ENCODE measurements at regions not wholly inside any gene's neighbourhood (a gene's known extent, or its start where the extent isn't known, plus 50 kb on each side); places are given as distances from the start of the nearest gene placed in this dataset.

DNA sequence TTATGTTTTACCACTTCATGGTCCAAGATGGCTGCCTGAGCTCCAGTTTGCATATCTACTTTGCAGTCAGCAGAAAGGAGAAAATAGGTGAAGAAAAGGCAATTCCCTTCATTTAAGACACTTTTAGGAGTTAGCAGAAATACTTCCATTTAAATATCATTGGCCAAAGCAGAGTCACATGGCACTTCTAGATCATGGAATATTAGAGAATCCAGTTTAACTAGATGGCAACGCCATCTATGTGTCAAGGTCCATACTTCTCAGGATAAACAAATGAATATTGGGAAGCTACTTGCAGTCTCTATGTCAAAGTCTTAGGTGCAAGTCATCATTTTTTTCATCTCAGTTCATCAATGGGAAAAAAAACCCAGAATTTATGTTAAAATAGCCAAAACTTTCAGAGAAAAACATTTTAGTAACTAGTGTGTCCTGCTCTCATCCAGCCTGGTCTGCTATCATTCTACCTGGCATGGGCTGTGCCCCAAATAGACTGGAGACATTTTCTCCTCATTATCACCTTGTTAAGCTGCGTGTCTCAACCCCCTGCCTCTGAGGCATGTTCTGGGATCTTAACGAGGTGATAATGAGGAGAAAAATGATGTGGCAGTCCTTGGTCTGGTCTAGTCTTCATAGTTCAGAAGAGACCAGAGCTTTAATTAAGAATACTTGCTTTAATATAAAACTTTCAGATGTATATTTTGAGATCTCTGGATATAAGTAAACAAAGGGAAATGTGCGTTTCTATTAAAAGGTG, 227.3 kb downstream of the TBX18 start:
- TF ChIP-seq YY1 (tag by site-specific recombination; IDR thresholded peaks at IDR 0.05) (no peak), KLF16 (tag by site-specific recombination; IDR thresholded peaks at IDR 0.05) (no peak), ZNF174 (tag by site-specific recombination; IDR thresholded peaks at IDR 0.05) (no peak), ZNF184 (tag by site-specific recombination; IDR thresholded peaks at IDR 0.05) (no peak), ZNF791 (tag by site-specific recombination; IDR thresholded peaks at IDR 0.05) (no peak), HOXA7 (CRISPR knock-in tag; IDR thresholded peaks at IDR 0.05; ENCODE audit: borderline replicate concordance) (no peak), CTCF (tag by site-specific recombination; IDR thresholded peaks at IDR 0.05) (no peak), BCL11A (tag by site-specific recombination; IDR thresholded peaks at IDR 0.05; ENCODE audit: low read depth) (no peak), ZNF274 (IDR thresholded peaks at IDR 0.05; ENCODE audit: low read length) (no peak), ZNF274 (tag by site-specific recombination; IDR thresholded peaks at IDR 0.05; ENCODE audit: borderline replicate concordance) (no peak), KLF17 (tag by site-specific recombination; IDR thresholded peaks at IDR 0.05) (no peak), ZSCAN5A (tag by site-specific recombination; IDR thresholded peaks at IDR 0.05) (no peak), KLF8 (tag by site-specific recombination; IDR thresholded peaks at IDR 0.05) (no peak), KLF1 (tag by site-specific recombination; IDR thresholded peaks at IDR 0.05) (no peak)
- TF ChIP-seq, protein P1, sequence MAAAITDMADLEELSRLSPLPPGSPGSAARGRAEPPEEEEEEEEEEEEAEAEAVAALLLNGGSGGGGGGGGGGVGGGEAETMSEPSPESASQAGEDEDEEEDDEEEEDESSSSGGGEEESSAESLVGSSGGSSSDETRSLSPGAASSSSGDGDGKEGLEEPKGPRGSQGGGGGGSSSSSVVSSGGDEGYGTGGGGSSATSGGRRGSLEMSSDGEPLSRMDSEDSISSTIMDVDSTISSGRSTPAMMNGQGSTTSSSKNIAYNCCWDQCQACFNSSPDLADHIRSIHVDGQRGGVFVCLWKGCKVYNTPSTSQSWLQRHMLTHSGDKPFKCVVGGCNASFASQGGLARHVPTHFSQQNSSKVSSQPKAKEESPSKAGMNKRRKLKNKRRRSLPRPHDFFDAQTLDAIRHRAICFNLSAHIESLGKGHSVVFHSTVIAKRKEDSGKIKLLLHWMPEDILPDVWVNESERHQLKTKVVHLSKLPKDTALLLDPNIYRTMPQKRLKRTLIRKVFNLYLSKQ (tag by site-specific recombination; IDR thresholded peaks at IDR 0.05; ENCODE audit: borderline replicate concordance): no peak

Data from HEK293 (cell line).